ENCODE measurements at regions not wholly inside any gene's neighbourhood (a gene's known extent, or its start where the extent isn't known, plus 50 kb on each side); places are given as distances from the start of the nearest gene placed in this dataset.

- Histone ChIP-seq H3K9me3 (replicated peaks in 1 of 3) (peaks cover 0 to 10% (median 0%) of the 10 kb centered on the region in 3 donors), H3K27me3 (no peaks in the 10 kb centered on the region), H3K4me3 (no peak overlapping the region), H3K4me1 (replicated peaks in 1 of 2) (no peaks in the 10 kb centered on the region), H3K36me3 (replicated peaks in 1 of 2) (no peaks in the 10 kb centered on the region), H3K27ac (no peak overlapping the region)
- 83 to 94% (median 89%) methylated on average over 3 of the region's 3 CpGs for WGBS, 4 donors
- no peak for DNase-seq
- intact Hi-C loops (cut with DNase I) = no loop called here
- TF ChIP-seq CTCF (IDR thresholded peaks at IDR 0.05) (no peak), POLR2A (IDR thresholded peaks at IDR 0.05) (no peak)
These were observed 773.2 kb upstream of the SLC10A2 start for GRCh38 chr13:103839460-103839859.

DNA sequence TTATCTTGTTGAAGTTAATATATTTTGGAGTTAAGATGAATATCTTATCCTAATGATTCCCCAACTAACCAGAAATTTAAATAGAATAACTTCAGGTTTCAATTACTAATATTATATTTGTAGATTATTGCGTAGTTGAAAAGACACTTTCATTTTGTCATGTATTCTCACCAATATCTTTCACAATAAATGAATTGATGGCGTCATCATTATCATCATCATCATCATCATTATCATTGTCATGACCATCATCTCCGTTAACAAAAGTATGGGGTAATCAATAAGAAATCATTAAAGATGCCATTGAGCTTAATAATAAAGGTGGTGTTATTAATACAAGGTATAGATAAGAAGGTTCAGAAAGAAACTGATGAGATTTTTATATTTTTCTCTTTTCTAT is 768.8 kb upstream of the SLC10A2 start:
- Histone ChIP-seq H3K27ac (no peak overlapping the region), H3K4me1 (replicated peaks in 1 of 2) (no peaks in the 10 kb centered on the region), H3K36me3 (replicated peaks in 1 of 2) (no peaks in the 10 kb centered on the region), H3K27me3 (no peaks in the 10 kb centered on the region), H3K4me3 (no peak overlapping the region), H3K9me3 (replicated peaks in 1 of 3) (no peaks in the 10 kb centered on the region)
- intact Hi-C loops (cut with DNase I) = no loop called here
- 83 to 94% (median 88%) methylated on average over 3 of the region's 3 CpGs for WGBS, 4 donors
- no peak for TF ChIP-seq CTCF (IDR thresholded peaks at IDR 0.05)
- no peak for TF ChIP-seq POLR2A (IDR thresholded peaks at IDR 0.05)
- no peak for DNase-seq

- no peak overlapping the region for H3K27ac ChIP-seq
- intact Hi-C loops (cut with DNase I) = no loop called here
- H3K9me3 ChIP-seq (replicated peaks in 1 of 3) = no peaks in the 10 kb centered on the region
- TF ChIP-seq POLR2A (IDR thresholded peaks at IDR 0.05) (no peak), CTCF (IDR thresholded peaks at IDR 0.05) (no peak)
- DNase-seq = no peak
- no peaks in the 10 kb centered on the region for H3K4me1 ChIP-seq (replicated peaks in 1 of 2)
- WGBS, 4 donors = 65 to 76% (median 68%) methylated on average over 2 of the region's 2 CpGs
- no peaks in the 10 kb centered on the region for H3K36me3 ChIP-seq (replicated peaks in 1 of 2)
- H3K4me3 ChIP-seq = no peak overlapping the region
- H3K27me3 ChIP-seq = no peaks in the 10 kb centered on the region
These were observed 767.2 kb upstream of the SLC10A2 start for GRCh38 chr13:103833294-103833852.

- intact Hi-C loops (cut with DNase I) = no loop called here
- Histone ChIP-seq H3K27ac (no peak overlapping the region), H3K4me3 (no peak overlapping the region), H3K9me3 (replicated peaks in 1 of 3) (no peaks in the 10 kb centered on the region), H3K36me3 (replicated peaks in 1 of 2) (no peaks in the 10 kb centered on the region), H3K27me3 (no peaks in the 10 kb centered on the region), H3K4me1 (replicated peaks in 1 of 2) (no peaks in the 10 kb centered on the region)
- TF ChIP-seq CTCF (IDR thresholded peaks at IDR 0.05) (no peak), POLR2A (IDR thresholded peaks at IDR 0.05) (no peak)
- no peak for DNase-seq
- 81 to 93% (median 90%) methylated on average over 4 of the region's 4 CpGs for WGBS, 4 donors
These were observed 749.4 kb upstream of the SLC10A2 start for GRCh38 chr13:103815619-103816018.
